Coronary artery (tissue), 2 donors: ENCODE measurements at regions not wholly inside any gene's neighbourhood (a gene's known extent, or its start where the extent isn't known, plus 50 kb on each side); places are given as distances from the start of the nearest gene placed in this dataset.

ENCODE experiments used
- DNase-seq: peaks from one replicate; pipeline ENCODE4 v3.0.0-alpha.2; 2017; ENCODE audit warnings: low spot score
- H3K27ac ChIP-seq, 2 donors: fragments of 200-600 bp; sonication (generic); one replicate each; pipeline ENCODE4 v1.5.1; 2016 to 2019
- H3K4me3 ChIP-seq: fragments of 200-600 bp; sonication (generic); 2 replicates; pipeline ENCODE4 v1.5.1; 2016; ENCODE audit warnings: mild to moderate bottlenecking, moderate library complexity
- TF ChIP-seq, protein P1 (sequence below): fragments of 200-600 bp; sonication (generic); IDR thresholded peaks from one replicate; pipeline ENCODE4 v1.5.1; 2019; ENCODE audit warnings: antibody characterized with exemption

GRCh38 chr2:139721411-139721995 is 941.3 kb upstream of the NXPH2 start:
- no peak for DNase-seq
- Histone ChIP-seq H3K4me3 (no peak overlapping the region), H3K27ac (no peak overlapping the region)
- TF ChIP-seq, protein P1, sequence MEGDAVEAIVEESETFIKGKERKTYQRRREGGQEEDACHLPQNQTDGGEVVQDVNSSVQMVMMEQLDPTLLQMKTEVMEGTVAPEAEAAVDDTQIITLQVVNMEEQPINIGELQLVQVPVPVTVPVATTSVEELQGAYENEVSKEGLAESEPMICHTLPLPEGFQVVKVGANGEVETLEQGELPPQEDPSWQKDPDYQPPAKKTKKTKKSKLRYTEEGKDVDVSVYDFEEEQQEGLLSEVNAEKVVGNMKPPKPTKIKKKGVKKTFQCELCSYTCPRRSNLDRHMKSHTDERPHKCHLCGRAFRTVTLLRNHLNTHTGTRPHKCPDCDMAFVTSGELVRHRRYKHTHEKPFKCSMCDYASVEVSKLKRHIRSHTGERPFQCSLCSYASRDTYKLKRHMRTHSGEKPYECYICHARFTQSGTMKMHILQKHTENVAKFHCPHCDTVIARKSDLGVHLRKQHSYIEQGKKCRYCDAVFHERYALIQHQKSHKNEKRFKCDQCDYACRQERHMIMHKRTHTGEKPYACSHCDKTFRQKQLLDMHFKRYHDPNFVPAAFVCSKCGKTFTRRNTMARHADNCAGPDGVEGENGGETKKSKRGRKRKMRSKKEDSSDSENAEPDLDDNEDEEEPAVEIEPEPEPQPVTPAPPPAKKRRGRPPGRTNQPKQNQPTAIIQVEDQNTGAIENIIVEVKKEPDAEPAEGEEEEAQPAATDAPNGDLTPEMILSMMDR = no peak

DNA sequence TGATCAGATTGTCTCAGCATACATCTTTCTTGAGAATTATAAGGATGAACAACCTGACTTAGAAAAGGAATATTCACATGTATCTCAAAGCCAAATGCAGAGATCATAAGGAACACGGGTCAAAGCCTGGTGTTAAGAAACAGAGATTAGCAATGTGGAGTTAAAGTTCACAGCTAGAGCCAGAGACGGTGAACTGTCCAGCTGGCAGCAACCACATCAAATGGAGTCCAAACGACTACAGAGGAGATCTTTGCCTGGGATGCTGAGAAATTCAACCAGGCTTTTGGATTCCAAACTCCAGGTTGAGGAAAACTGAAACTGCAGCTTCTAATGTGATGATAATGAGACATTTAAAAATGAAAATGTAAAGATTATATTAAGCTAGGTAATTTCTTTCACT is 939.9 kb upstream of the NXPH2 start:
- H3K27ac ChIP-seq = no peak overlapping the region
- no peak overlapping the region for H3K4me3 ChIP-seq
- no peak for DNase-seq
- TF ChIP-seq, protein P1 = no peak

DNA sequence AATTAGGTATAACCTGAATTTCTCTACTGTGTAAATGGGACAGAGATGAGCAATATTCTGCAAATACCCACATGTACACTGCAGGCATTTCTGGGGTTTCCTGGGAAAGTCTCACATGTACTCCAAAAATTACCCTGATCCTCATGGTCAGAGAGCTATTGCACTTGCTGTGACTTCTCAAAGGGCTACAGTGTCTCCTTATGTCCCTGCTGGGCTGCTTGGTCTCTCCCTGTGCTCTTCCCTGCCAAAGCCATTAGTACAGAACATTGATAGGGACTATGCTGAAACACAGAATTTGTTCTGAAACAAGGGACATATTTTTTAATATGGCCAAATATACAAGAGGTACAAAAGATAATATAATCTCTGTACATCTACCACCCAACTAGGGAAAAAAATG is 924.4 kb upstream of the NXPH2 start:
- no peak overlapping the region for H3K4me3 ChIP-seq
- H3K27ac ChIP-seq = no peak overlapping the region
- no peak for DNase-seq
- TF ChIP-seq, protein P1 = no peak

- H3K4me3 ChIP-seq = no peak overlapping the region
- TF ChIP-seq, protein P1 = no peak
- H3K27ac ChIP-seq = no peak overlapping the region
- no peak for DNase-seq
These were observed 914.1 kb upstream of the NXPH2 start for GRCh38 chr2:139694327-139694726.

DNA sequence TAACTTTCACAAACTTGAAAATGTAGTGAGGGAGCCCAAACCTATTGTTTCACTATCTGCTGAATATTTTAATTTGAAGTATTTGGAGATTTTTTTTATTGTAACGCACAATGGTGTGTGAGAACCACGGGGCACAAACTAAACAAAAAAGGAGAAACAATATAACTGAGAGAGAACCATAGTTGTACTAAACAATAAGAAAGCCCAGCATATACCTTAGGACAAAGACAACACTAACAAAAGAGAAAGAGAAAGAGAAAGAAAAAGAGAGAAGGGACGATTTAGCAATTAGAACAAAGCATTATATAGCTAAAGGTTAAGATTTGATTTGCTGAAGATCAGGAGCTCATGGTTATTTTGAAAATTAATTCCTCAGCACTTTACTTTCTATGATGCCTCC is 906.0 kb upstream of the NXPH2 start:
- Histone ChIP-seq H3K27ac (no peak overlapping the region), H3K4me3 (no peak overlapping the region)
- no peak for DNase-seq
- TF ChIP-seq, protein P1 = no peak

- H3K27ac ChIP-seq = no peak overlapping the region
- no peak for DNase-seq
- TF ChIP-seq, protein P1 = no peak
- no peak overlapping the region for H3K4me3 ChIP-seq
These were observed 905.1 kb upstream of the NXPH2 start for GRCh38 chr2:139685090-139685983.
